NCI-H2171 (cell line): ENCODE measurements at regions not wholly inside any gene's neighbourhood (a gene's known extent, or its start where the extent isn't known, plus 50 kb on each side); places are given as distances from the start of the nearest gene placed in this dataset.
"Not testable (repeated sequence)": the region's sequence is repeated elsewhere in the genome, so short reads cannot be mapped to it uniquely, and the experiment has no call there.

Source experiments
- DNase-seq: peaks from one replicate; lab custom pipeline; 2025; lab: John Stamatoyannopoulos, UW

DNA sequence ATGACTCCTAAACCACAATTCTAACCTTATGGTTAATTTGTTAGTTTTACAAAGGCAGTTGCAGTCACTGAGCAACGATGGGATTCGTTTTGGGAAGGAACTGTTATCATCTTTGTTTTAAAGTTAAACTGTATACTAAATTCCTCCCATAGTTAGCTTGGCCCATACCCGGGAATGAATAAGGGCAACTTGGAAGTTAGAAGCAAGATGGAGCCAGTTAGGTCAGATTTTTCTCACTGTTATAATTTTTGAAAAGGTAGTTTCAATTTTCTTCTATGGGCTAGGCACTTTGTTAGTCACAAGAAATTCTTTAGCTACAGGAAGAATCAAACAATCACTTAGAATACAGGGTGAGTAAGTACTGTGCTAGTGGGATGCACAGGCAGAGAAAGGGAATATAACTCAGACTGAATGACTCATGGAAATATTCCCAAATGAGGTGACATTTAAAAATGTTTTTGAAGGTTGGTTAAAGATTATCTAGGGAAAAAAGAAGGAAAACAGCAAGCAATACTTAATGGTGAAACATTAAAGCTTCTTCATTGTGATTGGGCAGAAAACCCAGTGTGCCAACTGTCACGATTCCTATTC is 153.6 kb downstream of the MAGEB17 start:
- no peak for DNase-seq

DNA sequence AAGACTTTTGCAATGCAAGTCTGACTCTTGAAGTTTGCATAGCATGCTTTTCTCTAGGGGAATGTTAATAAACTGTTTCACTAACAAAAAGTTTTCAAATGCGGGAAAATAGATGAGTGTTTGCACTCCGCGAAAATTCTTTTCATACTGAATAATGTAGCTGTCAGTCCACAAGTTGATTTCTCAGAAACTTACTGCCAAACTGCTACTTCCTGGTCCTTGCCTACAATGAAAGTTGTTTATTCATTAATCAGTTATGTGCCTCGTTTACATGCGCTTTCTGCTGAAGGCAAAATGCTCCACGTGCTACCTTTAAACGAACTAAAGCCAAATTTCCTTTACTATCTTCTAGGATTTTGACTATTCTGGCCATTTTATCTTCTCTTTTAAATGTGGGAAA is 166.2 kb downstream of the MAGEB17 start:
- no peak for DNase-seq

DNA sequence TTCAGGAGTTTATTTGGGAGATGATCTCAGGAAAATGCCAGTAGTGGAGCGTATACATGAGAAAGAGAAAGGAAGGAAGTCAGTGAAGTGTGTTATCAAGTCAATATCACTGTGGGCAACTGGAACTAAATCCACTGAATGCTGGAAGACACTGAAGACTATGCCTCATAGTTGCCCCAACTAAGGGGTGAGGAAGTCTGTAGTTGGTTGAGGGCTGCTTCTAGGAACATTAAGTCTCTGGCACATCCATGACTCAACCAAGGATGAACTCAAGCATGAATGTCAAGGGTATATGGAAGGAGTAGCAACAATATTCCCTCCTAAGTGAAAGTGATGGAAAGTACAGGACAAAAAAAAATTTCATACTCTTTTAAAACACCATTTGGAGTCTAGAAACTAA is 167.9 kb downstream of the MAGEB17 start:
- DNase-seq = no peak

DNA sequence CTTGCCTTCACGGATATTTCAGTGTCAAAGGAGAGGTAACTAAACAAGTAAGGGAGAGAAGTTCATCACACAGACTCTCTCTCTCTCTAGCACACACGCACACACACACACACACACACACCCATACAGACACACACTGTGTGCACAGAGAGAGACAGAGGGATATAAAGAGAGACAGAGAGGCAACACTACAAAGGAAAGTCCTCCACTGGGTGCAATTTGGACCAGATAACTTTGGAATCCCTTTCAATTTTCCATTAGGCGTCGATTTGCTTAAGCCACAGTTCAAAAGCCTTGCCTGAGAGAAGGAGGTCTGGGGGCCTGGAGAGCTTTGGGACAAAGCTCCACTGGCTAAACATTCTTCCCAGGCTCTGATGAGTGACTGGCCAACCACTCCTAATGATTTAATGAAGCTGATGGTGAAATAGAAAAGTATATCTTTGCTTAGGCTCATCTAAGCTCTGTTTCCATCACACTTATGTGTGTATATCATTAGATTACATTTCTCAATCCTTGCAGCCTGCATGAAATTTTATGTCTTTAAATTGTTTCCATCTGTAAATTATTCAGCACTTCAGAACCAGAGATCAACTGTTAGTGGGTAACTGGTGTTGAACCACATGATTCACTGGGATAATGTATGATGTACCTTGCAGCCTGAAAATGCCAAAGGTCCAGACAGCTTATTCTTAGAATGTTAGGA is 180.8 kb downstream of the MAGEB17 start:
- no peak for DNase-seq

DNA sequence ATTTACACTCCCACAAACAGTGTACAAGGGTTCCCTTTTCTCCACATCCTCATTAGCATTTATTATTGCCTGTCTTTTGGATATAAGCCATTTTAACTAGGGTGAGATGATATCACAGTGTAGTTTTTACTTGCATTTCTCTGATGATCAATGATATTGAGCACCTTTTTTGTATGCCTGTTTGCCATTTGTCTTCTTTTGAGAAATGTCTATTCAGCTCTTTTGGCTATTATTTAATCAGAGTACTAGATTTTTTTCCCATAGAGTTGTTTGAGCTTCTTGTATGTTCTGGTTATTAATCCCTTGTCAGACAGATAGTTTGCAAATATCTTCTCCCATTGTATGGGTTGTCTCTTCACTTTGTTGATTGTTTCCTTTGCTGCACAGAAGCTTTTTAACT is 190.6 kb downstream of the MAGEB17 start:
- DNase-seq = no peak

DNA sequence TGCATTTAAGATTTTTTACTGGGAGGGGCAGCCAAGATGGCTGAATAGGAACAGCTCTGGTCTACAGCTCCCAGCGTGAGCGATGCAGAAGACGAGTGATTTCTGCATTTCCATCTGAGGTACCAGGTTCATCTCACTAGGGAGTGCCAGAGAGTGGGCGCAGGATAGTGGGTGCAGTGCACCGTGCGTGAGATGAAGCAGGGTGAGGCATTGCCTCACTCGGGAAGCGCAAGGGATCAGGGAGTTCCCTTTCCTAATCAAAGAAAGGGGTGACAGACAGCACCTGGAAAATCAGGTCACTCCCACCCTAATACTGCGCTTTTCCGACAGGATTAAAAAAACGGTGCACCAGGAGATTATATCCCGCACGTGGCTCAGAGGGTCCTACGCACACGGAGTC is 192.8 kb downstream of the MAGEB17 start:
- DNase-seq = not testable (repeated sequence)

DNA sequence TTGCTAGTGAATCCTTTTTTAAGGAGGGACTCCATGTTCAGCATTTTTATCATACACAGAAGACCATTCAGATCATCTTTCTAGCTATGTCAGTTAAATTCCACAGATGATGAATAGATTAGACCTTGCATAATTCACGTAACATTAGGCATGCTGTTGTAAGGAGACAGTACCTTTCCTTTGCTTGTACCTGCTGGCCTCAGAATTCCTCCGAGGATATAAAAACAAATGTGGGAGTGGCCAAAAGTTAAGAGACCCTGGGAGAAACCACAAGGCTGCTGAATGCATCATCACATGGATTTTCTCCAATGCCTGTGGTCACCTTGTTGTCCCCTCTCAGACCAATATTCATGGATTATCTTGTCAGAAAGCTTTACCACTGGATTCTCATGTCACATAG is 201.4 kb downstream of the MAGEB17 start:
- no peak for DNase-seq

DNA sequence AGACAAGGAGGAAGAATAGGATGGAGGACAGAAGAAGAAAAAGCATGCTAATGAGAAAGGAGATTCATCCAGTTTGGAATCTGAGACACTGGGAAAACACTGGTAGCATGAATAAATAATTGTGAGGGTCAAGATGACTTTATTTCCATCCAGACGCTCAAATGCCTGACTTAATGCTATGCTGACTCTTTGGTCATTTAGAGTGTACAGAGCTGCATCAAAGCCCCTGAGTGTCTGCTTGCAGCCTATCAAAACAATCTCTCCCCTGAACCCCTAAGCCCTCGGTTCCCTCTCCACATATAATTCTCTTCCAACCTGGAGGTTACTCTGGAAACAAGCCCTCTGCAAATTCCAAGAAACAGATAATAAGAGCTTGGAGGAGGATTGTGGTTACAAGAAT is 208.8 kb downstream of the MAGEB17 start:
- DNase-seq = no peak

DNA sequence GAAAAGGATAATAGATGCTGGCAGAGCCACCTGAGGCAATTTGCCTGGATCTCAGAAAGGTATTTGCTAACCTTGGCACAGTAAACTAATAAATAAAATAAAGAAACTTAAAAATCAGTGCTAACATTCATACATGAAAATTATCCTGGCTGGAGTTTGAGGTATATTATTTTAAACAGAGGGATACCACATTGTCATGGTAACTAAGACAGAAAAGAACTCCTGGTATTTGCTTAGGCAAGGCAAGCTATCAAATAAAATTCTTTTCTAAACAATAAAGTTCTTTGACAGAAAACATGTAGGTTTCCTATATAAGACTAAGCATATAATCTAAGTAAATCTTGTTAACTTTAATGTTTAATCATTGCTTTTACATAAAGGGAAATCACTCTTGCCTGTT is 218.8 kb downstream of the MAGEB17 start:
- DNase-seq = no peak

DNA sequence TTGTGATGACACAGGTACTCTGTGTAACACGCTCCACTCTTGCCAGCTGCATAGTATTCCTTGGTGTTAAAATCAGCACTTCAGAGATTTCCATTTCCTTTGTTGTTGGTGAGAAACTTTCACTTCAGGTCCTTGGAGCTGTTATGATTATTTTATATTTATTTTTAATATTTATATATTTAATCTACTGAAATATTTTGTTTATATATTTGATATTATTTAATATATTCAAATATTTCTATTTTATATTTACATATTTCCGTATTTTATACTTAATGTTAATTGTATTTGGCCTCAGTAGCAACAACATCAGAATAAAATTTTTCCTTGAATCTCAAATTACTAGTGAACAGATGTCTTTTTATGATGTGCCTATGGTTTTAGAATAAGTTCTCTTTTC is 225.3 kb downstream of the MAGEB17 start:
- no peak for DNase-seq

DNA sequence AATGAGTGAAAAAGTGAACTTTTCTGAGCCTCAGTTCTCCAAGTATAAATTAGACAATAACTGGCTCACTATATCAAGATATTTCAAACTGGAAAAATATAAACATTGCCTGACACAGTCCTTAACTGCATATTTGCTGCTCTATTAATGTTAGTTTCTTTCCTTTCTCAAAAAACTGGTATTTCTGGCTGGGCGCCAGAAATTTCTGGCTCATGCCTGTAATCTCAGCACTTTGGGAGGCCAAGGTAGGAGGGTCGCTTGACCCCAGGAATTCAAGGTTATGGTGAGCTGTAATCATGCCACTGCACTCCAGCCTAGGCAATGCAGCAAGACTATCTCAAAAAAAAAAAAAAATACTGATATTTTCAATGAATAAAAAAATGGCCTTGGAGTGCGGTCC is 227.0 kb downstream of the MAGEB17 start:
- DNase-seq = no peak

DNA sequence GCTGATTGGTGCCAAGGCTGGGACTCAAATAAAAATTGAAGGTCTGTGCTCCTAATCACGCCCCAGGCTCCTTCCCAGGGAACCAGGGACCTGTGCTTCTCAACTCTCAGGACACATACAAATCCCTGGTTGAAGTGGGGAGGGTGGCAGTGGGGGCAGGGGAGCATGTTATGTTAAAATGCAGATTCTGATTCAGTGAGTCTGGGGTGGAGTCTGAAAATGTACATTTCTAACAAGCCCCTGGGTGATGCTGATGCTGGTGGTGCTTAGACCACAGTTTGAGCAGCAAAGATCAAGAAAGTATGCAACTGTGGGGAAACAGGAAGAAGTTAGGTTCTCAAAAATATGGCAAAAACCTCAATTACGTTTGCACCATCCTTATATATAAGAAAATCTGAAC is 236.5 kb downstream of the MAGEB17 start:
- no peak for DNase-seq

DNA sequence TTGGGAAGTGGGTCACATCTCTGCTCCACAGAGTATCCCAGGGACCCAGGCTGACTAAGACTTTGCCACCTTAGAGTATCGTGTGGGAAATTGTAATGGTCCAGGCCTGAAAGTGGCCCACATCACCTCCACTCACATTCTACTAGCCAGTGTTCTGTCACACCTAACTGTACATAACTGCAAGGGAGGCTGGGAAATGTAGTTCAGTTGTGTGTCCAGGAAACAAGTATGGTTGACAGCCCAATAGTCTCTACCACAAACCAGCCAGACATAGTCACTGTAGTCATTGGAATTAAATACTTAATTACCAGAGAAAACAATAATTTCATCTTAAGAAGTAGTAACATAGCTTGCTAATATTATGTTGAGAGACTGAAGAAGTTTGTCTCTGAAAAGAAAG is 233.4 kb upstream of the S100G start:
- no peak for DNase-seq

DNA sequence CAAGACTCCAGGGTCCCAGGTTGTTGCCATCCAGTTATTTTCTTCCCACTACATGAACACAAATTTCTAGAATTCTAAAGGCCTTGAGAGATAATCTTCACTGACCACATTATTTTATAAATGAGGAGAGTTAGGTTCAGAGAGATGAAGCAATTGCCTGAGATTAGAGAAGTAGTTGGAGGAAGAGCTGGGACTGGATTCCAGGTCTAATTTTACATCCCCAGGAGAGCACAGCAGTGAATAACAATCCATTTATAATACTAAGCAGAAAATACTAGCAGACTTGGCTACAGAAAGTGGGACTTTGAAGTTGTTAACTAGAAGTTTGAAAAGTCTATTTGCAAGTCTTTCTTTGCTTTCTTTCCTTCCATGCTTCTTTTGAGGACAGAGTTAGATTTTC is 231.3 kb upstream of the S100G start:
- no peak for DNase-seq

DNA sequence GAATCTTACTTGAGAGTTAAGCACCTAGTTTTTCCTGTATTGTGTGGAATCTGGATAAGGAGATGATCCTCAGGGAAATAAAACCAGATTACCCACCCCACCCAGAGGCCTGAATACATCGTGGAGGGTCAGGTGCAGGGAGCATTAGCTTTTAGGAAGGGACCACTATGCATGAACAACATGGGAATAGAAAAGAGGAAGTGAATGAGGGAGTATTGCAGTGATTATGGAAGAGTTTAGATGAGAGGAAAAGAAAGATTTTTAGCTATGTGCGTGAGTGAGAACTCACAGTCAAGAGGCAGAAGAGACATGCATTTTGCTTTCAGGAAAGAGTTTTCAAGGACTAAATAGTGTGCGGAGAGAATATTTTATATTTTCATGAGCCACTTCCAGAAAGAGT is 222.3 kb upstream of the S100G start:
- DNase-seq = no peak

DNA sequence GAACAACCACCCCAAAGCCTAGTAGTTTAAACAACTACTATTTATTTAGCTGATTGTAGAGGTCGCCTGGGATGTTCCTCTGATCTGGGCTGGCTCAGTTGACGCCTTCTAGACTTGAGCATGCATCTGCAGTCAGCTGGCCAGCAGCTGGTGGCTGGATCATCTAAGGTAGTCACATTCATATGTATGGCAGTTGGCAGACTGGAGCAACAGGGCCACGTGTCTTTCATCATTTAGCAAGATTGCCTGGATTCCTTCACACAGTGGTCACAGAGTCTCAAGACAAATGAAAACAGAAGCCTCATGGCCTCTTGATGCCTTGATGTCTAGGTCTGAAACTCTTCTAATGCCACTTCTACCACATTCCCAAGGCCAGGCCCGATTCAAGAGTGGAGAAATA is 220.6 kb upstream of the S100G start:
- DNase-seq = no peak

DNA sequence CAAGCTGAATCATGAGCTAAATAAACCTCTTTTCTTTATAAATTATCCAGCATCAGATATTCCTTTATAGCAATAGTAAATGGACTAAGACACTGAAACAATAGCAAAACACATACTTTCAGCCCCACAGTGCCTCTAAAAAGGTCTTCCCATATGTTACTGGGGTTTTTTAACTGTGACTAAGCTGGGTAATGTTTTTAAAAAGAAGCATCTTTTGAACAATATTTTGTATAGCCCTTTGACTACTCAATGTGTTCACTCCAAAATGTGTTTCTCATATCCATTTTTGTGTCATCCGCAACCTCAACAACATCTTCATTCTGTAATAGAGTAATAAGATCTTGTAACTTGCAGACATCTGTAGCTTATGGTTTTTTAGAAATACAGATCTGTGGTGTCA is 218.7 kb upstream of the S100G start:
- no peak for DNase-seq

DNA sequence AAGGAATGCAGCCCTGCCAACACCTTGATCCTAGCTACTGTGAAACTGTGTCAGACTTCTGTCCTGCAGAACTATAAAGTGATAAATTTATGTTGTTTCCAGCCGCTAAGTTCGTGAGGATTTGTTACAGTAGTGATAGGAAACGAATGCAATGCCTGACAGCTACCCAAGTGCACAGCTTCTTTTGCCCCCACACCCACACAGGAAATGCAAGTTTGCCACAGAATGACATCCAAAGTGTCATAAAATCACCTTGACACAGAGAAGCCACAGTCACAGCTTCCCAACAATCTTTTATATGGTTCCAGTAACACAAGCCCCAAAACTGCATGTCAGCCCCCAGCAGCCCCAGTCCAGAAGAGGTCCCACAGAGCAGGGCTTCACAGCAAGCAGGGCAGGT is 216.9 kb upstream of the S100G start:
- no peak for DNase-seq

DNA sequence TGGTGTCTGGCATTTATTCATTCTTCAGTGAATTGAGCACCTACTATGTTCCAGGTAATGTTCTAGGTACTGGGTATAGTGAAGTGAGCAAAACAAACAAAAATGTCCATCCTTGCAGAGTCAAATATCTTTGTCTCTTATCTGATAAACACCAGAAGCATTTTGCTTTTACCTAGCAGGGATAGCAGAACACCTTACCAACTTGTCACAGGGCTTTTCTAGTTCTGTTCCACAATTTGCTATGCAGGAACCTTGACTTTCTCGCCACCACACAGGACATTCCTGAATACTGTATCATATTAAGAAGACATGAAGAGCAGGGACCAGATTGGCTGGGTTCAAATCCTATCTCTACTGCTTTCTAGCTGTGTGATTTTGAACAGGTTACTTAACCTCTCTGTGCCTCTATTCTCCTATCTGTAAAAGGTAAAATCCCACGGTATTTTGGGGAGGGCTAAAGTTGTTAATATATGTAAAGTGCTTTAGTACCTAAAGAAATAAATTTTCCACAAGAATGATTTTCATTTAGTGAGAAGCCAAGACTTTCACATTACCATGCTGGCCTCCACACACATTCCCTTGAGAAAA is 214.5 kb upstream of the S100G start:
- no peak for DNase-seq

DNA sequence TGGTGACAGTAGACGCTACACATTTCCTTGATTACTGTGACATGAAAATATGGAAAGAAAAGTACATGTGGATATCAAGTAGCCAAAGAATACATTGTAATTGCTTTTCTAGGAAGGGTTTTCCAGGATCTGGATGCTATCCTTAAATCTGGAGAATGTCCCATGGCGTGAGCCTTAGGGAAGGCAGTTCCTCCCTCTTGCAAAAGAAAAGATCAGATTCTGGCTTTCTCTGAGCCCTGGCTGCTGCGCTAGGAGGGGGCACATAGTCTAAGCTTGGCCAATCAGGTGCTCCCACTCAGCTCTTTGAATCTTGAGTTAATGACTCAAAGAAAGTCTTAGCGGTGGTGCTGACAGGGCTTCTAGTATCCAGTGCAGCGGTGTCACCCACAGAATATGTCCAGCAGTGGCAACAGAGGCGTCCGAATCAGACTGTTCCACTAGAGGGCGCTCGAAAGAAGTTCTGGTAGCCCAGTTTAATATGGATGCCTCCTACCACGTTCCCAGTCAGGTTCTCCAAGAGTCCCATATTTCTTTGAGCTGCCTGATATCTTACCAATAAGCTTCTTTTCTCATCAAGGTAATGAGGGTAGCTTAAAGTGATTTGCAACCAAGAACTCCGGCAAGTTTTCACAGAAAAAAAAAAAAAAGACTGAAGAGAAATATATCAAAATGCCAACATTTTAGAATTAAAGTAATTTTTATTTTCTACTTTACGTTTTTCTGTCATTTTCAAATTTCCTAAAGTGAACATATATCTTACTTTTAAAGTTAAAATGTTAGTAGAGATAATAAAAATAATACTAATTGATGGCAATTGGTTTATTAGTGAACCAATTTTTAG is 213.4 kb upstream of the S100G start:
- DNase-seq = no peak

DNA sequence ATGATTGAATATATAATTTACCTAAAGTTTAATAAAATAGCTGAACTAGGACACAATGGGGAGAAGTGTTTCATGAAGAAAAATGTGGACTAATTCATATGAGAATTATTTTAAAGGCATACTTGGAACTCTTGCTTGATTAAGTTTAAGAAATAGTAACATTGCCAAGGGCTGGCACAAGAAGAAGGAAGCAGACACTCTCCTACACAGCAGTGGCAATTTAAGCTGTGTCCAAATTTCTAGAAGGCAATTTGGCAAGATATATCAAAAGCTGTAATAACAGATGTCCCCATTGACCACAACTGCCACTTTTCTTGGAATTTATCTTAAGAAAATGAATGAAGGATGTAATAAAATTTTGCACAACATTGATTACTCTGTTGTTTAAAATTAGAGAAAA is 209.5 kb upstream of the S100G start:
- DNase-seq = no peak

DNA sequence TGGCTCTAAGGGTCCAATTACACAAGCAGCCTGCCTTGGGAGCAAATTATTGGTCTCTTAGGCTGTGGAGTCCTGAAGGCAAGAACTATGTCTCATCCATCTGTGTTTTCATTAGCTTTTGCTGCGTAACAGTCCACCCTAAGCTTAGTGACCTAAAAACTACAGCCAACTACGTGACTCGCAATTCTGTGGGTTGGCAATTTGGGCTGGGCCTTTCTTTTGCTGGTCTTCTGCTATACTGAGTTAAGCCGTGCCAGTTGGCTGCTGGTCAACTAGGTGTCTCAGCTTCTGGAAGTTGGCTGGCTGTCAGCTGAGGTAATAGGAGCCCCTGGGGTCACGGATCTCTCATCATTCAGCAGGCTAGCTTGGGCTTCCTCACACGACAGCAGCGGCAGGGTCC is 205.6 kb upstream of the S100G start:
- no peak for DNase-seq

DNA sequence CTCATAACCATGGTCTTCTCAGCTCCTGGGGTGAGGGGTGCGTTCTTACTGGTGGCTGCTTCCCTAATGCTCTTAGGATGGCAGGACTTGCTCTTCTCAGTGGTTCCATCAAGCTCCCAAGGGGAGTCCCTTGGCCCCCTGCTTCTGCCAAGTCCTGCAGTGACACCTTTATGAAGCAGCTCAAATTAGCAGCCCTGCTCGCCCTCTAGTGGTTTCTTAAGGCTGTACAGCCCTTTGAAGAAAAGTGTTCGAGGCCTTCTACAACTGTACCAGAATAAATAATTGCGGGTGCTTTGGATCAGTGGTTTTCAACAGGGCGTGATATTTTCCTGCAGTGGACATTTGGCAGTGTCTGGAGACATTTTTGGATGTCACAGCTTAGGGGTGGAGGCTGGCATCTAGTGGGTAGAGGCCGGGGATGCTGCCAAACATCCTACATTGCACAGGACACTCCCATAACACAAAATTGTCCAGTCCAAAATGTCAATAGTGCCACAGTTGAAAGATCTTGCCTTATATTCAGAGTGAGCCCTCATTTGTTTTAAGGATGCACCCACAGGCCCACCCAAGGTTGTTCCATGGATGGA is 204.7 kb upstream of the S100G start:
- DNase-seq = peak; percentile 2
